ENCODE measurements at regions not wholly inside any gene's neighbourhood (a gene's known extent, or its start where the extent isn't known, plus 50 kb on each side); places are given as distances from the start of the nearest gene placed in this dataset.

DNA sequence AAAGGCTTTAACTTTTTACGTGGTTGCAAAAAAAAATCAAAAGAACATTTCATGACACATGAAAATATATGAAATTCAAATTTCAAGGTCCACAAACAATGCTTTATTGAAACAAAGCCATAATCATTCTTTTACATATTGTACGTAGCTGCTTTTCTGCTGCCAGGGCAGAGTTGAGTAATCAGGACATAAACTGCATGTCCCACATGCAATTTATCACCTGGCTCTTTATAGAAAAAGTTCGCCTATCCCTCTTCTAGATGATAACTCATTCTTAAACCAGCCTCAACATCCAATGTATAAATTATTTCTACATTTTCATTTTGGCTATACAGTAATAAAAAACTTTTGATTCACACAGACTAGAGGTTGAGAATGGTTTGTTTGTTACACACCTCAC is 154.9 kb downstream of the AXIN2 start:
- no peaks in the 10 kb centered on the region for H3K36me3 ChIP-seq (ENCODE audit: control insufficient read depth in 2 of 2, extremely low read depth in 1 of 2, insufficient read depth in 2 of 2, low read length in 2 of 2)
- dilution Hi-C loops (cut with MboI; ENCODE audit: extremely low pct_ligation_motif_present, low sequenced_read_pairs) = no loop called here
- H2AFZ ChIP-seq (ENCODE audit: control insufficient read depth, low read length) = no peak overlapping the region
- H3K27me3 ChIP-seq (ENCODE audit: control insufficient read depth, extremely low read depth, insufficient read depth, low read length) = no peaks in the 10 kb centered on the region
- FAIRE-seq = no peak
- H3K79me2 ChIP-seq (ENCODE audit: control insufficient read depth, insufficient read depth, low read length) = no peaks in the 10 kb centered on the region
- H3K9ac ChIP-seq (ENCODE audit: control insufficient read depth, extremely low read depth, insufficient read depth, low read length) = no peak overlapping the region
- H3K27ac ChIP-seq (ENCODE audit: control insufficient read depth, insufficient read depth, low read length) = no peak overlapping the region
- no peaks in the 10 kb centered on the region for H3K9me3 ChIP-seq (ENCODE audit: control insufficient read depth, low read depth, low read length)
- TF ChIP-seq EZH2 (IDR thresholded peaks at IDR 0.05; ENCODE audit: low read length) = no peak
- TF ChIP-seq, protein P1, sequence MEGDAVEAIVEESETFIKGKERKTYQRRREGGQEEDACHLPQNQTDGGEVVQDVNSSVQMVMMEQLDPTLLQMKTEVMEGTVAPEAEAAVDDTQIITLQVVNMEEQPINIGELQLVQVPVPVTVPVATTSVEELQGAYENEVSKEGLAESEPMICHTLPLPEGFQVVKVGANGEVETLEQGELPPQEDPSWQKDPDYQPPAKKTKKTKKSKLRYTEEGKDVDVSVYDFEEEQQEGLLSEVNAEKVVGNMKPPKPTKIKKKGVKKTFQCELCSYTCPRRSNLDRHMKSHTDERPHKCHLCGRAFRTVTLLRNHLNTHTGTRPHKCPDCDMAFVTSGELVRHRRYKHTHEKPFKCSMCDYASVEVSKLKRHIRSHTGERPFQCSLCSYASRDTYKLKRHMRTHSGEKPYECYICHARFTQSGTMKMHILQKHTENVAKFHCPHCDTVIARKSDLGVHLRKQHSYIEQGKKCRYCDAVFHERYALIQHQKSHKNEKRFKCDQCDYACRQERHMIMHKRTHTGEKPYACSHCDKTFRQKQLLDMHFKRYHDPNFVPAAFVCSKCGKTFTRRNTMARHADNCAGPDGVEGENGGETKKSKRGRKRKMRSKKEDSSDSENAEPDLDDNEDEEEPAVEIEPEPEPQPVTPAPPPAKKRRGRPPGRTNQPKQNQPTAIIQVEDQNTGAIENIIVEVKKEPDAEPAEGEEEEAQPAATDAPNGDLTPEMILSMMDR (optimal IDR thresholded peaks at IDR 0.05 in 1 of 3, IDR thresholded peaks at IDR 0.05 in 1 of 3, conservative IDR thresholded peaks at IDR 0.05 in 1 of 3; ENCODE audit: extremely low read depth in 1 of 3, insufficient read depth in 2 of 3, low read length in 3 of 3) = no peak
- H4K20me1 ChIP-seq (ENCODE audit: control insufficient read depth, extremely low read depth, insufficient read depth, low read length) = no peaks in the 10 kb centered on the region
- no peak overlapping the region for H3K4me2 ChIP-seq (ENCODE audit: control insufficient read depth, extremely low read depth, insufficient read depth, low read depth, low read length)
- no peak overlapping the region for H3K4me3 ChIP-seq (ENCODE audit: control insufficient read depth in 2 of 3, extremely low read depth in 1 of 3, insufficient read depth in 2 of 3, low read depth in 1 of 3, low read length in 3 of 3)
- no peaks in the 10 kb centered on the region for H3K4me1 ChIP-seq (ENCODE audit: control insufficient read depth, extremely low read depth, insufficient read depth, low read length)
- no peaks in the 10 kb centered on the region for H3K9me1 ChIP-seq (ENCODE audit: control insufficient read depth, extremely low read depth, insufficient read depth, low read length)
- DNase-seq (ENCODE audit: low read depth, low spot score) = no peak

DNA sequence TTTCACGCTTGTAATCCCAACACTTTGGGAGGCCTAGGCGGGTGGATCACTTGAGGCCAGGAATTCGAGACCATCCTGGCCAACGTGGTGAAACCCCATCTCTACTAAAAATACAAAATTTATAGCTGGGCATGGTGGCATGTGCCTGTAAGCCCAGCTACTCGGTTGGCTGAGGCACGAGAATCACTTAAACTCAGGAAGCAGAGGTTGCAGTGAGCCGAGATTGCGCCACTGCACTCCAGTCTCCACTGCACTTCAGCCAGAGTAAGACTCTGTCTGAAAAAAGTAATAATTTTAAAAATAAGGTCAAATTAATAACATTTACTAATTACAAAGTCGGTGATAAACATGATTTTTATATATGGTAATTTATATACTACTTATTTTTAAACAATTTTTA is 155.9 kb downstream of the AXIN2 start:
- Histone ChIP-seq H3K9me1 (ENCODE audit: control insufficient read depth, extremely low read depth, insufficient read depth, low read length) (no peaks in the 10 kb centered on the region), H3K36me3 (ENCODE audit: control insufficient read depth in 2 of 2, extremely low read depth in 1 of 2, insufficient read depth in 2 of 2, low read length in 2 of 2) (no peaks in the 10 kb centered on the region), H2AFZ (ENCODE audit: control insufficient read depth, low read length) (no peak overlapping the region), H3K4me3 (ENCODE audit: control insufficient read depth in 2 of 3, extremely low read depth in 1 of 3, insufficient read depth in 2 of 3, low read depth in 1 of 3, low read length in 3 of 3) (no peak overlapping the region), H3K9me3 (ENCODE audit: control insufficient read depth, low read depth, low read length) (no peaks in the 10 kb centered on the region), H3K79me2 (ENCODE audit: control insufficient read depth, insufficient read depth, low read length) (no peaks in the 10 kb centered on the region), H3K27ac (ENCODE audit: control insufficient read depth, insufficient read depth, low read length) (no peak overlapping the region), H3K27me3 (ENCODE audit: control insufficient read depth, extremely low read depth, insufficient read depth, low read length) (no peaks in the 10 kb centered on the region), H3K9ac (ENCODE audit: control insufficient read depth, extremely low read depth, insufficient read depth, low read length) (no peak overlapping the region), H3K4me2 (ENCODE audit: control insufficient read depth, extremely low read depth, insufficient read depth, low read depth, low read length) (no peak overlapping the region), H4K20me1 (ENCODE audit: control insufficient read depth, extremely low read depth, insufficient read depth, low read length) (no peaks in the 10 kb centered on the region), H3K4me1 (ENCODE audit: control insufficient read depth, extremely low read depth, insufficient read depth, low read length) (no peaks in the 10 kb centered on the region)
- DNase-seq (ENCODE audit: low read depth, low spot score) (no peak), FAIRE-seq (no peak)
- dilution Hi-C loops (cut with MboI; ENCODE audit: extremely low pct_ligation_motif_present, low sequenced_read_pairs) = no loop called here
- TF ChIP-seq EZH2 (IDR thresholded peaks at IDR 0.05; ENCODE audit: low read length) = no peak
- TF ChIP-seq, protein P1 (optimal IDR thresholded peaks at IDR 0.05 in 1 of 3, IDR thresholded peaks at IDR 0.05 in 1 of 3, conservative IDR thresholded peaks at IDR 0.05 in 1 of 3; ENCODE audit: extremely low read depth in 1 of 3, insufficient read depth in 2 of 3, low read length in 3 of 3) = no peak
